ENCODE measurements at regions not wholly inside any gene's neighbourhood (a gene's known extent, or its start where the extent isn't known, plus 50 kb on each side); places are given as distances from the start of the nearest gene placed in this dataset.

GRCh38 chr3:152922554-152922953, 87.6 kb downstream of the P2RY1 start:
- TF ChIP-seq EZH2phosphoT487 (IDR thresholded peaks at IDR 0.05; ENCODE audit: low read length) (no peak), CTCF (IDR thresholded peaks at IDR 0.05; ENCODE audit: low read length) (no peak)

All from MM.1S (cell line).